GM18873 (cell line): ENCODE measurements at regions not wholly inside any gene's neighbourhood (a gene's known extent, or its start where the extent isn't known, plus 50 kb on each side); places are given as distances from the start of the nearest gene placed in this dataset.

Source experiments
- ATAC-seq: cut with Tn5 transposase; IDR thresholded peaks from one replicate; pipeline ENCODE4 v1.9.1; 2021; ENCODE audit warnings: mild to moderate bottlenecking, moderate library complexity, moderate number of reproducible peaks; ENCODE audit not compliant: unreplicated experiment, low FRiP score

DNA sequence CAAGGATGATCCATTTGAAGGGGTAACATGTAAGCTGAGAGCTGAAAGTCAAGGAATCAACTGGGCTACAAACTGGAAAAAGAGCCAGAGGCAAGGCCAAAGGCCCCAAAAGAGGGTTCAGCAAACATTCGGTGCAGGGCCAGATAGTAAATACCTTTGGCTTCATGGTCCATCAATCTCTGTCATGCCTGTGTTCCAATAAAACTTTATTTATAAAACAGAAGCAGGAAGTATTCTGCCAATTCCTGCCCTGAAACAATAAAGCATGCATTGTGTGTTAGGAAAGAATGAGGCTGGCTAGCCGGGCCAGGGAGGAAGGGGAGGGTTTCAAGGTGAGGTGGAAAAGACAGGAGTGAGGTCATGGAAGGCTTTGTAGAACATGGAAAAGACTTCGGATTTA lies 107.1 kb downstream of the LBH start:
- ATAC-seq, result no peak

DNA sequence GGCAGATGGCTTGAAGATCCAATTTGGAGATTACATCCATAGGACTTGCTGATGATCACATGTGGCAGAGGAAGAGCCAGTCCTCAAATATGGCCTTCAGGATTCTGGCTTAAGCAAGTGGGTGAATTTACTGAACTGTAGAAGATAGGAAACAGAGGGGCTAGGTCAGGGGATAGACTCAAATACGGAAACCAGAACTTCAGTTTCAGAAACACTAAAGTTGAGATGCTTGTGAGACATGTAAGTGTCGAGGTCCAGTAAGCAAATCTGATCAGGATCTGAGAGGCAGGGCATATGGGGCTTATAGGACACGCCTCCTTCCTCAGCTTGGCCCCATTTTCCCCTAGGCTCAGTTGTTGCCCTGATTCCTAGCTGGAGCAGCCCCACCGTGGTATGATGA lies 107.7 kb downstream of the LBH start:
- no peak for ATAC-seq

DNA sequence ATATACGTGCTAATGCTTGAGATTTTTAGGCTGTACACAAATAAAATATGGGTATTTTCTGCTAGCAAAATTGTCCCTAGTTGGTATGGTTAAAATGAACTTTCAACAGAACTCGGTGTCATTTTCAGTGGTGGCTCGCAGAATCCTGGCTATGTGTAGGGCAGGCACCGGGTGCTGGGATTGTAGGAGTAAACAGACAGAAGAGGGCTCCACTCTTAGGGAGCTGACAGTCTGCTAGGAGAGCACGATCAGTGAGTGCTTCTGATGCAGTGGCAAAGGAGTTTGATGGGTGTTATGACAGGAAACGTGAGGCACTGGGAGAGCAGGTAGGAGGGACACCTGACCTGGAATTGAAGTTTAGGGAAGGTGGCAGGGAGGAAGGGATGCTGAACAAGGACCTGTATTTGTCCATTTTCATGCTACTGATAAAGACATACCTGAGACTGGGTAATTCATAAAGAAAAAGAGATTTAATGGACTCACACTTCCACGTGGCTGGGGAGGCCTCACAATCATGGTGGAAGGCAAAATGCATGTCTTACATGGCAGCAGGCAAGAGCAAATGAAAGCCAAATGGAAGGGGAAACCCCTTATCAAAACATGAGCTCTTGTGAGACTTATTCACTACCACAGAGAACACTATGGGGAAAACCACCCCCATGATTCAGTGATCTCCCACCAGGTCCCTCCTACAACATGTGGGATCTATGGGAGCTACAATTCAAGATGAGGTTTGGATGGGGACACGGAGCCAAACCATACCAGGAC lies 105.4 kb upstream of the LCLAT1 start:
- ATAC-seq, result no peak

DNA sequence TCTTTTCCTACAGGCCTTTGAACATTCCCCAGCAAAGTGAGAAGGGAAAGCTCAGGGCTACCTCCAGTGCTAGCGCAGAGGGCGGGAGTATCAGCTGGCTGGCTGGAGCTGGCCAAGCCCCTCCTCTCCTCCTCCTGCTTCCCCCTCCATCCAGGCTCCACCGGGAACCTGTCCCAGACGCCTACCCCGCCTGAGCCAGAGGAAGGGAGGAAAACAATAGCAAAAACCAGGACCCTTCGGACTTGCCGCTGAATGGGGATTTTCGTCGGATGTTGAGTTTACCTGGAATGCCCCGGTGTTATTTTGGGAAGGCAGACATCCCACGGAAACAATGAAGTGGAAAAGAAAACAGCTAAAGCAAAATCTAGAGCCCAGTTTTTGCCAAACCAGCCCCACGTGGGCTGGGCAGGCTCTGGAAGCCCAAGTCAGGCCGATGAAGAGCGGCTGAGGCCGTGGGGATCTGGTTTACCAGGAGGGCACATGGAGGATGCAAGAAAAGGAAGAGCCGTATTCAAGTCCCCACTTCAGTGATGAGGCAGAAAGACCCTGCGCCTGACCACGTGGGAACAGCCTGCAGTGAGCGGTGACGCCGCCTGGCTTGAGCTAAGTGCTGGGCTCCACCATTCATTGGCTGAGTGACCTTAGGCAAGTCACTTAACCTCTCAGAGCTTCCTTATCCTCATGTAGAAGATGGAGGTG lies 100.4 kb upstream of the LCLAT1 start:
- no peak for ATAC-seq

DNA sequence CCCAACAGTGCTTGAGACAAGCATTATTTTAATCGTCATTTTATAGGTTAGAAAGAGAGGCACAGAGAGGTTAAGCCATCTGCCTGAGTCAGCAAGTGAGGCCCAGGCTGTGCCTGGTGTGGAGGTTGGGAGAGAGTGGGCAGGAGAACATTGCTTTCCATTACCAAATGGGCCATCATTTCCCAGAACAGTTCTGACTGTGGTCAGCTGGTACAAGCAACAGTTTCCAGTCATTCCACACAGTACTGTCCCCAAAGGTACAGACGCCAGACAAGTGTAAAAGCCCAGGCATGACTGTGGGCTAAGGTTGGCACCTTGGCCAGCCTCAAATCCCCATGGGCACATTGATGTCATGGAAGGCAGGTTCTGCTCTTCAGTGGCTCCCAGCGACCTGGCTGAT lies 98.2 kb upstream of the LCLAT1 start:
- ATAC-seq, result no peak

DNA sequence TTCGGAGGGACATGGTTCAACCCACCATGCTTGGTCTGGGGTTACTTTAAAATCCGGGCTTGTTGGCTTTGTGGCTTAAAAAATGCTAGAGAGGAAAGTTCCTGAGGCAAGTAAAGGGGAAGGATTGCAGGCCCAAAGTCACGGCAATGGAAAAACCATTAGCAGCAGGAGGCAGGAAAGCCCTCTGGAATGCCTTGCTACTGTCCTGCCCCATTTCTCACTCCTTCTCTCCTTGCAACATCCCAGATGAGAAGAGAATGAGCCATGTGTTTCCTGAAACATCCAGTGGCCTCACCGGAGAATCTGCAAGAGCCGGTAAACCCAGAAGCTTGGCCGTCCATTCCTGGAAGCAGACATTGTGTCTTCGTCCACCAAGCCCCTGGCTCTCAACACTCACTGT lies 97.4 kb upstream of the LCLAT1 start:
- ATAC-seq, result no peak

DNA sequence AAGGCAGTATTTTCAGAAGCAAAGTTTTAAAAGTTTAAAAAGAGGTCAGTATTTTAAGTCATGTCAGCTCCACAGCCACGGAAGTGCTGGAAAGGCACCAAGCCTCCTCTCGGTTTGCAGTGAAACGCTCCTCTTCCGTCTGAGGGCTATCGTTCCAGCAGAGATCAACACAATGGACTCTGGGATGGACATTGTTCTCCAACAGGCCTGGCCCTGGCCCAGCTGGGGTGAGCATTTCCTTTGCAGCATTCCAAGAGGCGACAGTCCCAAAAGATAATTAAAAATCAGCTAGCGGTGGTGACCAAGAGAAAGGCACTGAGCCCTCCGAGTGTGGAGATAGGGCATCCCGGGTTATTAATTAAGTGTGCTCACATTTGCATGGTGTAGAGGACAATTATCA lies 95.9 kb upstream of the LCLAT1 start:
- ATAC-seq, result no peak

DNA sequence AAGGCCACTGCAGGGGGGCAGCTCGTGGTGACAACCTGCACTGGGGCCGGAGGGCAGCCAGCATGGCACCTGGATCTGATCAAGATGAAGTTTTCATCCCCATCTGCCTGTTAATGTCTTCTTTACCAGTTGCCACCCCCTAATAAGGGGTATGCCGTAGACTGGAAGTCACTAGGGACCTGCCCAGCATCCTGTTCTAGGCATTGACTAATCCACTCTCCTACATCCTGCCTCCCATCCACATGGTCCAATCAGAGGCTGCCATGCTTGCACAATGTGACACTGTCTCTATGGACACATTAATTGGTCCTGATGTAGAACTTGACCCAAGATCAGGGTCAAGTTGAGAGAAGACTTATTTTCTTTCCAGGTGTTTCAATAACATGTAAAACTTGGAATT lies 95.1 kb upstream of the LCLAT1 start:
- ATAC-seq, result no peak

DNA sequence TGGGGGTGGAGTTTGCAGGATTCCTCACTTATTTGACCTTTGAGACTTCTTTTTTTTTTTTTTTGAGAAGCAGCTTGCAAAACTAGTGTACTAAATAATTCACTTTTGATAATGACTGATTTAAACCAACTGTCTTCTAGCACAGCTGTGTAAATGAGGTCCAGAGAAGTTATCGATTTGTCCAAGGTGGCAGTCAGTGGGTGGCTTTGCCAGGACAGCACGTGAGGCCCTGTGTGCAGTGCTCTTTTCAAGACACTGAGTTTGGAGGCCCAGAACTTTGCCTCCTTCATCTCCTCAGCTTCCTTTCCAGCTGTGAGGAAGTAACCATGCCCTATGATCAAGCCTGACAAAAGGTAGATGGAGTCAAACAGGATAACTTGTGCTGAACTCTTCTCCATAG lies 92.9 kb upstream of the LCLAT1 start:
- no peak for ATAC-seq

DNA sequence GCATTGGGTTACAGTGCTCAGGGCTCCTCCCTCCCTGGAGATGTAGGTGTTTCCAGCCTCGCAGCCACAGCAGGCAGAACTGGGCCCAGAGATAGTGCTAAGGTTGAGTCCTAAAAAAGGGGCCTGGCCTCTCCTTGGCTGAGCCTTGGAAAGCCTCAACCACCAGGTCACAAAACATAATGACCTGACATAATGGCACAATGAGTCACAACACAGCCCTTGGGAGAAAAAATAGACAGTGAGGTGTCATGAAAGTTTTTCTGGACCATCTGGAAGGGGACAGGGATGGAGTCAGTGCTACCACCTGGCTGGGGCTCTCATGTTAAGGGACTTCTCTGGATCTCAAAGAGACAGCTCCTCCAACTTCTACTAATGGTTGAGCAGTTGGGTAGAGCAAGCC lies 92.4 kb upstream of the LCLAT1 start:
- ATAC-seq, result no peak

DNA sequence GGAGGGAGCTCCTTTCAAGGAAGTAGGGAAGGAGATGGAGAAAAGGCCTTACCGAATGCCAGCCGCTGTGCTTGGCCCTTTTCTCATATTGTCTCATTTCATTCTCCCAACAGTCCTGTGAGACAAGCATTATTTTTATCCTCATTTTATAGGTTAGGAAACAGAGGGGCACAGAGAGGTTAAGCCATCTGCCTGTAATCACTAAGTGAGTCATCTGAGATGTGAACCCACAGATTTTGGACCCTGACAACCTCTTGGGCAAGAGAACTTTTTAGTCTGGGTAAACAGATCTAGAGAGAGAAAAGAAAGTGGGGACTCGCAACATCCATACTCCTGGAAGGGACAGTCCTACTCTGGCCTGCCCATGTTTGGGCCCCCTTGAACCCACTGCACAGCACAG lies 91.7 kb upstream of the LCLAT1 start:
- no peak for ATAC-seq

DNA sequence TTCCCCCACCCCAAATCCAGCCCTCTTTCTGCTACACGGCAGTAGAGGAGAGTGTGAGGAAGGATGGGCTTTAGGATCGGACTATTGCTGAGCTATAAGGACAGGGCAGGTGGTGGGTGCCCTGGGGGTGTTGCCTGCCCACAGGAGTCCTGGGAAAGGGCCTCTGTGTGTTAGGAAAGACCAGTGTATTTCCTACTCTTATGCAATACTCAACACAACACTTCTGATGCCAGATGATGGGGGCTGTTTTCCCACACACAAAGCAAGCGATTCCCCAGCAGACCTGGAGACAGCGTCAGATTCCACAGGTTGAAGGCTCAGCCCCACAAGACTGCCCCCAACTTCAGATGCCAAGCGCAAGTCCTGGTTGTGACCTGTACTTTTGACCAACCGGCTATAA lies 91.0 kb upstream of the LCLAT1 start:
- no peak for ATAC-seq

DNA sequence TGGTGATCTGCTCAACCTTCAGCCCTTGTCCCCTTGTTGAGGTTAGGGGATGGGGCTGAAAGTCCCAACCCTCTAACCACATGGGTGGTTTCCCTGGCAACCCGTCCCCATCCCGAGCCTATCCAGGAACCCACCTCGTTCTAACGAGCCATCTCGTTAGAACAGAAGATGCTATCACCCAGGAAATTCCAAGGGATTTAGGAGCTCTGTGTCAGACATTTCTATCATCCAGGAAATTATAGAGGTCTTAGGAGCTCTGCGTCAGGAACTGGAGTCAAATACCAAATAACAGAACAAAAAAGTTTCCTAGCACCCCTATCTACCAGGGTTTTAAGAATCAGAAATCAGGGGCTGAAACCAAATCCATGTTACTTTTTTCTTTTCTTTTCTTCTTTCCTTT lies 90.3 kb upstream of the LCLAT1 start:
- no peak for ATAC-seq

DNA sequence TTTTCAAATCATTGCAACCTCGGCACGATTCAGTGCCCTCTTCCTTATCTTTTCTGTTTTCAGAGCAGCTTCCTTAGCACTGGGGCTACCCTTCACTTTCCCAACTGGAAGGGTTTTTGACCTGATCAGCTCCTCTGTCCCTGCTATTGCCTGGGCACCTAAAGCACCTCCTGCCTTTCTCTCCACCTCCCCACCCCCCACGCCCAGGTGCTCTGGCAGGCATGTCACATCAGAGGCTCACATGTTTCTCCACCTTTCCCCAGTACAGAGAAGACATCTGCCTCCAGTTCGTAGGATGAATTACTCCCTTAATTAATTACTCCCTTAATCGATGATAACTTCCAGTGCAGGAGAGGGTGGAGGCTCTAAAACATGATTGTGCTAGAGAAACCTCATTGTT lies 88.7 kb upstream of the LCLAT1 start:
- no peak for ATAC-seq

DNA sequence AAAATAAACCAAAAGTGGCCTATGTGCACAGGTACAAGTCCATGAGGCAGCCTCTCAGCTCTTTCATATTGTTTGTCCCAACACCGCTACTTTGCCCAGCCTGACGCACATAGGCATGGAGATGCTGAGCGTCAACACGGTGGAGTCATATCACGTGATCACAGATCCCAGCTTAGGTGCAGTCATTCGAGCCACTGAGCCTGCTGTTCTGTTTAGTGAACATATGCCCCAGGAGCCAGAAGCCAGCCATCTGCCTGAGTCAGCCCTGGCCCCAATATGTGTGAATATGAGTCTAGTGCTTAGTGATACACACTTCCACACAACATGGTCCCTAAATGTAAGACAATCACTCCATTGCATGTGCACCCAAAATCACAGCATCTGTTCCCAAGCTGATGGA lies 88.2 kb upstream of the LCLAT1 start:
- no peak for ATAC-seq

DNA sequence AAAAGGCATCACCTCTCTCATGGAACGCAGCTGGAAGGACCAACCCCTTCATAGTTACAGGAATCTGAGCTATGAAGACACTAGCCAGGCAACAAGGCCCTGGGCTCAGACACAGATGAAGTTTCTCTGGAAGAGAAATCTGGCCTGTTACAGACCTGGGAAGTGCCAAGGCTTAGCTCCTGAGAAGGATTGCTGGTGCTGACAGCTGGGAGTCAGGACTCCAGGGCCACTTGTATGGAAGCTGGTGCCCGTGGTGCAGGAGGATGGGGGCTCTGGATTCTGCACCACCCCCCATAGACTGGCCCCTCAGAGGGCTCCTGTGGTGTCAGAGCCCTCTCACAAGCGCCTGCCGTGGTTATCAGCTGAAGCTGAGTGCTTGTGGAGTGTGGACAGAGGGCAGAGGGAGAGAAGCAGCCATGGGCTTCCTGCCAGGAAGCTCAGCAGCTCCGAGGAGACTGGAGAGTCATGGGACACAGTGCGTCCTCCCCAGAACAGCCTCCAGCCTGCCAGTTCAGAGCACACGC lies 87.3 kb upstream of the LCLAT1 start:
- ATAC-seq, result no peak

DNA sequence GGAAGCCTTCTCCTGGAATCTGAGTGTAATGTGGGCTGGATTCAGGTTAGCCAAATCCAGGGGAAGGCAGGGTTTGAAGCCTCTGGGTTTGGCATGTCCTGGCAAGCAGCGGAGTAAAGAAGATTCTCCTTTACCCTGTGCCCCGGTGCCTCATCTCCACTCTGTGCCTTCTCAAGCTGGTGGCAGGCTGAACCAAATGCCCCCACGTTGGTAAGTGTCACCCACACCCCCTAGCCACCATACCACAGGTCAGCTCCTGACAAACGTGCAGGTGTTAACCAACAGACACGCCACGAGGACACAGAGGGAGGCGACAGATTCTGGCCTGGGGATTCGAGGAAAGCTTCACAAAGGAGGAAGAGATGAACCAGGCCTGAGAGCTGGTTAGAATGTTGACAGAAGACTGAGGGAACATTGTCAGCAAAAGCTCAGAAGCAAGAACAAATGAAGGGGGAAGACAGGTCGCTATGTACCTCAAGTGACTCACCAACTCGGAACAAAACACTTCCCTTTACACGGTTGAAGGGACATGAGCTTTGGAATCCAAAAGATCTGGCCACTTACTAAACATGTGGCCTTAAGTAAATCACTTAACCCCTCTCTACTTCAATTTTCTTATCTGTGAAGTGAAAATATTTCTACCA lies 85.2 kb upstream of the LCLAT1 start:
- no peak for ATAC-seq

DNA sequence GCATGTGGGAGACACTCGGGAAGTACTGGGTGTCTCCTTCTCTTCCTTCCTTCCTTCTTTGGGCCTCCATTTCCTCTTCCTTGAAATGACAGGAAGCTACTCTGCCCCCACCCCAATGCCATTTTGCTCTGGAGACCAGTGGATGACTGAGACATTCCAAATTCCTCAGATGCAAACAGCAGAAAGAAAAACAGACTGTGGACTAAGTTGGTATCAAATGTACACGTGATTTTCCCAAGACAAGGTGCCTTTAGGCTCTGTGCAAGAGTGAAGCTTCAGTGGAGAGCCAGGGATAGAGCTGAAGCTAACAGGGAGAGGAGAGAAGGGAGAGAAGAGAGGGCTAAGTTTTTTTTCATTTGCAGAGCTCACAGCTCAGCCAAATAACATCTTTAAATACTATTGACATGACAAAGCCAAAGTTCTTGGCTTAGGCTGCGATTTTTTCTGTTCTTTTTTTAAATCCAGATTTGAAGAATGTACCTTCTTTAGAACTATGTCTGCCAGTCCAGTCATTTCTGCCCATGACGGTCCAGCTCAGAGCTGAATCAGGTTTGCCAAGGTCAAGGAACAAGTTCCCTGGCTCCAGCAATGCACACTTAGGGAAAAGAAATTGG lies 84.5 kb upstream of the LCLAT1 start:
- no peak for ATAC-seq

DNA sequence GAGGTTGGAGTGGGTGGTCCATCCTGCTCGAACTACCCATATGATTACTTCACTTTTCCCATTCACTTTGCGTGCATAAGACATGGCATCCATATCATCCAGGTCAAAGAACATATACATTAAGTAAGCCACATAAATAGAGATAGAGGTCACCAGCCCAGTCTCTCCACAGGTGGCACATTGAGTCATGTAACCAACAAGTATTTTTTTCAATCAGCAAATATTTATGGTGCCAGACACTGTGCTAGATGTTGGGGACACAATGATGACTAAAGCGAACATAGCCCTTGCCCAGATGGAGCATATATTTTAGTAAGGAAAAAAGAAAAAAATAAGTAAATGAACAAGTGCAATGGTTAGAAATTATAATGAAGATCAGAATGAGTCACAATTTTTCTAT lies 83.6 kb upstream of the LCLAT1 start:
- no peak for ATAC-seq

DNA sequence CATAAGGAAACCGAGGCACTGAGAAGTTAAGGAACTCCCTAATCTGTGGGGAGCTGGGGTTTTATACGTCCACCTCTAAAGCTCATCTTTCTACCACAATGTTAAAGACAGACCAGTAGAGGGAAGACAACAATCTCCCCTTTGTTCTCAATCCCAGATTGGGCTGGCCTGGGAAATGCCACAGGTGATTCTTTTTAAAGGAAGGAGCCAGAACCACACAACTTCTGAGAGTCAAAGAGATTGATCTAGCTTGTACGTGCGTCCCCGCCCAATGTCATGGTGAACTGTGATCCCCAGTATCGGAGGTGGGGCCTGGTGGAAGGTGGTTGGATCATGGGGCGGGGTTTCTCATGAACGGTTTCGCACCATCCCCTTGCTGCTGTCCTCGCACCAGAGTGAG lies 81.8 kb upstream of the LCLAT1 start:
- ATAC-seq, result no peak

DNA sequence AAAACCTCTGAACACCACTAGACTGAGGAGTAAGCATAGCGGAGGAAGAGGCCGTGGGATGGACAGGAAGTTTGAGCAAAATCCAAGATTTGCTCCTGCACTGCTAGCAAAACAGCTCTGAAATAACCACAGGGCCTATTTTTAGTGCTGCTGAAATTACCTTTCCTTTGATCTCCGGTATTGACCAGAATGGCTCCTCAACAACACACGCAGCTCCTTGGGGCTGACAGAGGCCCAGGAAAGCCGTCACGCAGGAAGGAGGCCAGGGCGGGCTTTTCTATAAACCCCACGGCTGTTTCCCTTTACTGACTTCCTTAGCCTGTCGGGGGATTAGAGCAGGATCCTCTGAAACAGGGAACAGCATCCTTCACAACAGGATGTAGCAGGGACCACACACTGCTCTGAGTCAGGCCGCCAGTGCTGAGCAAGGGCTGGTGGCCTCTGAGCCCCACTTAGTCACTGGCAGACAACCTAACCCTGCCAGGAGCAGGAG lies 80.8 kb upstream of the LCLAT1 start:
- no peak for ATAC-seq
